GM19324 (cell line): ENCODE measurements at regions not wholly inside any gene's neighbourhood (a gene's known extent, or its start where the extent isn't known, plus 50 kb on each side); places are given as distances from the start of the nearest gene placed in this dataset.
"Not testable (repeated sequence)": the region's sequence is repeated elsewhere in the genome, so short reads cannot be mapped to it uniquely, and the experiment has no call there.

Experiments used
- ATAC-seq: cut with Tn5 transposase; IDR thresholded peaks from one replicate; pipeline ENCODE4 v1.9.1; 2021; ENCODE audit warnings: mild to moderate bottlenecking, moderate library complexity; ENCODE audit not compliant: unreplicated experiment, low FRiP score

DNA sequence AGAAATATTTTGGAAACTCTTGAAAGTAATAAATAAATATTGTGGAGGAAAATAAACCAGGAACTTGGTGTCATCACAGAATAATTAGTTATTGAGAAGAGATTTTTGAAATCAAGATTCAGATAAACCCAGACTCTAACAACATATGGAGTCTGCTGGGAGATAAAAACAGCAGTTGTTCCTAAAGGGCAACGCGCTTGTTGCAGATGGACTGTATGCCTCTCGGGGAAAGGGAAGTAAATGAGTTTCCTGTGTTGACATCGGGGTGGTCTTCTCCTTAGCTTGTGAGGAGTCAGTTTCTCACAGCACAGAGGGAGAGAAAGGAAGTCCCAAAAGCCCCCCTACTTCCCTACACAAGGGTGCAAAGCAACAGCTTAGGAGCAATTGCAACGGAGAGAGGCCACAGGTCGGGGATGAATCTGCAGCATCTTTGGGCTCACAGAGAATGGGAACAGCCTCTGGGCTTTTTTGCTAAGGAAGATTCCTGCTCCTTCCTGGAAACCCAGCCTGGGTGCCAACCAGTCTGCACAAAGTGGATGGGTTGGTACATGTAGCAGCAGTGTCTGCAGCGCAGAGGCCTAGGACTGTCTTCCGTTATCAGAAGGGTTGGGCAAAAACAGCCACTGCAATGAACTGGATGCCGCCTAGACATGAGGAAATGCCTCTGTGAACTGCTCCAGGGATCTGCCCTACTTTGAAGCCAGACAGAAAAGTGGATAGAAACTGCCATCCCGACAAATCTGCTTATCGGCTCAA, 603.0 kb upstream of the NRSN1 start:
- ATAC-seq: no peak

DNA sequence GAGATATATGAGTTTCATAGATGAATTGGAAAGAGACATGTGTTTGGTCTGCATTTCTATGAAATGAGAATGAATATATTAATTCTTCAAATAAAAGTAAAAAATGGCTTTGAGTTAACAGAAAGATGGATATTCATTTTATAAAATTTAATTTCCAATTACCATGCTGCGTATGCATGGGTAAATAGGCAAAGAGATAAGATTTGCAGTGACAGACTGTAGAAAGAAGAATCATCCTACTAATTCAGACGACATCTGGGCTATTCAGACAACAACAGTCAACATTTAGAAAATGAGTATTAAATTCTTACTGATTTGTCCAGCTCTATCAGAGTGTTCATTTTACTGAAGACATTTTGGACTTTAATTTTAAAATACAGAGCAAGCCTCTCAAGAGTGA, 602.2 kb upstream of the NRSN1 start:
- no peak for ATAC-seq

DNA sequence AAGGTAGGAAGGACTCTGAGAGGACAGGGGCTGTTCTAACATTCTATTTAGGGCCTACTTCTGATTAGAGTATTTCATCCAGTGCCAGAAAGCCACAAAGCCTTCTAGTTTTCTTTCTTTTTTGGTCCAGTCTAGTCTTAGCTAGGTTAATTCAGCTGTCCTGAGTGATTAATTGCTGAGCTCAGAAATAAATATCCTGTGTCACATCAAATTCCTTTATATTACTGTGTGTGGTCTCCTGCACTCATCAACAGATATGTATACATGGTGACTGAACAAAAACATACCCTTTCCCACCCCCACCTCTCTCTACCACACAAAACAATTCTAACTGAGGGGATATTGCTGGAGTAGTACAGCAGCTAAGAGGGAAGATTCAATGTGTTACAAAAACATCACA, 601.5 kb upstream of the NRSN1 start:
- ATAC-seq: no peak

DNA sequence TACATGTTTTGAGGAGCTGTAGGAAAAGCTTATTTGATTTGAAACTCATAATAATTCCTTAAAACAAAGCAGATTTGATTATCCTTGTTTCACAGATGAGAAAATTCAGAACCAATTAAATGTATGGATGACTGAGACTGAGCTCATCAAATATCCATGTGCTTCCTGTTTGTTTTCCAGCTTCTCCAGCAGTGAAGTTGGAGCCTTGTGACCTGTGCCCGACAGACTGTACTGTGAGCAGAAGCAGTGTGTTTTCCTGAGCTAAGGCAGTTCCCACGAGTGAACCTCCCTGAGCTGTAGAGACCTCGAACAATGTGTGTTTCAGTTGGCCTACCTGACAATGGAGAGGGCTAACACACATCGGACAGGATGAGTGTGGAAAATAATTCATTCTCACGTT, 599.5 kb upstream of the NRSN1 start:
- ATAC-seq: no peak

DNA sequence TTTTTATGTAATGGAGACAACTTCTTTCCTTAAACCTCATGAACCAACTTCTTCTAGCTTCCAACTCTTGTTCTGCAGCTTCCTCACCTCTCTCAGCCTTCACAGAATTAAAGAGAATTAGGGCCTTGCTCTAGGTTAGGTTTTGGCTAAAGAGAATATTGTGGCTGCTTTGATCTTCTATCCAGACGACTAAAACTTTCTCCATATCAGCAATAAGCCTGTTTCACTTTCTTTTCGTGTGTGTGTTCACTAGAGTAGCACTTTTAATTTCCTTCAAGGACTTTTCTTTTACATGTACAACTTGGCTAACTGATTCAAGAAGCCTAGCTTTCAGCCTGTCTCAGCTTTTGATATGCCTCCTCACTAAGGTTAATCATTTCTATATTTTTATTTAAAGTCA, 596.1 kb upstream of the NRSN1 start:
- ATAC-seq: no peak

DNA sequence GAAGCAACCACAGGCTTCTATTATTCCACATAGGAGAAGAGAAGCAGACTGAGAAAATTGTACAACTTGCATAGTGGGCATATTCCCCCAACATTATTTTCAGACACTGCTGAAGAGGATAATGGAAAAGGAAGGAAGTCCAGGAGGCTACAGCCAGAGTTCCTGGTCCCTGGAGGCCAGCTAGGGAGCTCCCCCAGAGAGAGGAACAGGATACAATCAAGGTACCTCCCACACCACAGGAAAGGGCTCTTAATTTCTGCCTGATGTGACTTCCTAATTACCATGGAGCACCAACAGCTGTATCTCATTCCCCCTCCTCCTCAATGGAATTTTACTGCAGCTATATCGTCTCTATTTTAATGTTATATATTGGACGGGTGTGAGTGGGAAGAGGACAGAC, 594.3 kb upstream of the NRSN1 start:
- no peak for ATAC-seq

DNA sequence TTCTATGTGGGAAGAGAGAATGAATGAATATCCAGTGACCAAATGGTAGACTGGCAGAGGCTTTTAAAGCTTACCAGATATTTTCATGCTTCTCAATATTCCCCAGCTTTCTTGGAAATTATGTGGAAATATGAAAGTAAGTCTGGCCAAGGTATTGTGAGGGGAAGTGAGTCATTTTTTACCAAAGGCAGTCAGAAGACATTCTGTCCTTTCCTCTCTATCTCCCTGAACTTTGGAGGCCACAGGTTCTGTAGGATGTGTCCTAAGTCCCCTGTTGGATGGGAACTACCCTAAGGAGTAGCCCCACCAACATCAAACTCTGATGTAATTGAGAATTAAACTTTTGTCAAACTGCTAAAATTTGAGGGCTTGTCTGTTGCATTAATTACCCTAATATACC, 593.8 kb upstream of the NRSN1 start:
- ATAC-seq: no peak

DNA sequence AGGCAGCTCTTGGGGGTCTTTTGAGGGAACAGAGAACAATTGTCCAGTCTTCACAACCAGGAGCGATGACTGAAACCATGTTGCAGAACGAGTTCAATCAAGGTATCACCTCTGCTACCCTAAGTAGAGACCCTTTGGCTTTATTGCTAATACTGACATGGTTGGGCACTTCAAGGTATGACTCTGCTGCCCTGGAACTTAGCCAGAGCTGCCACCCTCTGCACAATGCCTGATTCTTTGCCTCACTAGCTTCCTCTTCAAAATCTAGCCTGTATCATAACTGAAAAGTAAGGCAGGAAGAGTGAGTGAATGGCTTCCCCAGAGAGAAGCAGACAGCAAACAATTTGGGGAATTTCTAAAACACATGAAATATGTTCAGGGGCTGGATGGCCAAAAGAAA, 592.7 kb upstream of the NRSN1 start:
- ATAC-seq: no peak

DNA sequence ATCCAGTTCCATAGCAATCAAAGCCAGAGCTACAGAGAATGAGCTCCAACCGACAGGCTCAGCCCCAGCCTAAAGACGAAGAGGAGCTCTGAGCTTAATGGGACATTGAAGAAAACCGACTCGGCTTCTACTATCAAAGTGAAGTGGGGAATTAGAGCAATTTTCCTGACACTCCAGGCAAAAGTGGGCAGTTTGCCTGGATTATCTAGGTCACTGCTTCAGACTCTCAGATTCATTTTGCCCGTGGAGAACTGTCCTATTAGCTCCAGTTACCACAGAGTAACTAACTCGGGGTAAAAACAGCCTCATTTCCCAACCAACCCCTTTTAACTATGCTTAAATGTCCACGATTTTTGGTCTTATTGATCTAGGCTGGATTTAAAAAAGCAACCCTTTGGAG, 592.1 kb upstream of the NRSN1 start:
- ATAC-seq: no peak

DNA sequence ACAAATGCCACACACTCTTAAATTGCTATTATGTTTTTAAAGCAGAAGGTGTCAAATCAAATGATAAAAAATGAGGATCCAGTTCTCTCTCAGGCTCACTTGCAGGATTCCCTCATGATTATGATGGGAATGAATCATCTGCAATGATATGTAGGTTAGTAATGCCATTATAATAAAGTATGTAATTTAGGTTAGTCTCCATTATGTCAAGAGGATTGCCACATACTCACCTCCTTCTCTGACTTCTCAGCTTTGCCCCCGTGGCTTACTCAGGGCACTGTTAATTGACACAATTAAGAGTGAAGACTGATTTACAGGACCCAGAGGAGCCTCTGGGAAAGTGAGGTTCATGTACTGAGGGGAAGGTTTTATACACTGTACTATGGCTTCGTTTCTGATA, 591.7 kb upstream of the NRSN1 start:
- no peak for ATAC-seq

DNA sequence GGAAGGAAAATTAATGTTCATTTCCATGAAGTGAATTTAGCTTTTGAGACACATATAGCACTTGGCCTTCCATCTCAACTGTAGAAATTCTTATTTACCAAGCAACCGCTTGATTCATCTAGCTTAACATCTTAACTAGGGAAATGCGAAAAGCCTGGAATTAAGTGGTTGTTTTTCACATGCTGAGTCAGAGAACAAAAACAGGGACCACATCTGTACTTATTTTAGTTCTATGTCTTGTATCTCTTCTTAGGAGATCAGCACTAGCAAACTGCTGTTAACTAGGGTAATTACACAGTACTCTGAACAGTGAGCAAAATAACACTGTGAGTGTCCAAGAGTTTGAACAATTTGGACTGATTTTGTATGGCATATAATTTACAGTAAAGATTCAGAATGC, 590.9 kb upstream of the NRSN1 start:
- no peak for ATAC-seq

DNA sequence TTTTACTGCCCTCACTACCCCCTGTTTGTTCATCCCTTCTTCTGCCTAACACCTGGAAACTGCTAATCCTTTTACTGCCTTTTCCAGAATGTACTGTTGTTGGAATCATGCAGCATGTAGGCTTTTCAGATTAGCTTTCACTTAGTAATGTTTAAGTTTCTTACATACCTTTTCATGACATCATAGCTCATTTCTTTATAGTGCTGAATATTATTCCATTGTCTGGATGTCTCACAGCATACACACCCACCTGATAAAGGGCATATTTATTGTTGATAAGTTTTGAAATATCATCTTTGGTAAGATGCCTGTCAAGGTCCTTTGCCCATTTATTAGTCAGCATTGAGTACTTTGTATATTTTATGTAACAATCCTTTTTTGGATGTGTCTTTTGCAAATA, 588.2 kb upstream of the NRSN1 start:
- no peak for ATAC-seq

DNA sequence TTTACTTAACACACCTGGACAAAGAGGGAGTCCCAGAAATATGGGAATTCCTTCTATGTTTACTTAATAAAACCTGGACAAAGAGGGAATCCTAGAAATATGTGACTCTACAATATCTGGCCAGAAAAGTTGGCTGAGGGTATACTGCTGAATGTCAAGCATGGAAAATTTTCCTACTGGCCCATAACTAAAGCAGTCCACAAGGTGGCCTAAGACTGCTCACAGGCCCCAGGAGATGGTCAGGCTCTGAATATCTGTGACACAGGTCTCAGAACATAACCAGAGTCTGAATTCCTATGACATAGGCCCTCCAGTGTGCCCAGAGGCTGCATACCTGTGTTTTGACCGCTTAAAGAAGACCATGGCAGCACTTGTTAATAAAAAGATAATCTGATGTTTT, 578.2 kb upstream of the NRSN1 start:
- ATAC-seq: no peak

DNA sequence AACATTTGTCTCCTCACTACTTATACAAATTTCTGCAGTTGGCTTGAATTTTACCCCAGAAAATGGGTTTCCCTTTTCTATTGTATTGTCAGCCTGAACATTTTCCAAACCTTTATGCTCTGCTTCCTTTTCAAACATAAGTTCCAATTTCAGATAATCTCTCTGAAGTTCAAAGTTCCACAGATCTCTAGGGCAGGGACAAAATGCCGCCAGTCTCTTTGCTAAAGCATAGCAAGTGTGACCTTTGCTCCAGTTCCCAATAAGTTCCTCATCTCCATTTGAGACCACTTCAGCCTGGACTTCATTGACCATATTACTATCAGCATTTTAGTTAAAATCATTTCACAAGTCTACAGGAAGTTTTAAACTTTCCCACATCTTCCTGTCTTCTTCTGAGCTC, 571.1 kb upstream of the NRSN1 start:
- ATAC-seq: not testable (repeated sequence)

DNA sequence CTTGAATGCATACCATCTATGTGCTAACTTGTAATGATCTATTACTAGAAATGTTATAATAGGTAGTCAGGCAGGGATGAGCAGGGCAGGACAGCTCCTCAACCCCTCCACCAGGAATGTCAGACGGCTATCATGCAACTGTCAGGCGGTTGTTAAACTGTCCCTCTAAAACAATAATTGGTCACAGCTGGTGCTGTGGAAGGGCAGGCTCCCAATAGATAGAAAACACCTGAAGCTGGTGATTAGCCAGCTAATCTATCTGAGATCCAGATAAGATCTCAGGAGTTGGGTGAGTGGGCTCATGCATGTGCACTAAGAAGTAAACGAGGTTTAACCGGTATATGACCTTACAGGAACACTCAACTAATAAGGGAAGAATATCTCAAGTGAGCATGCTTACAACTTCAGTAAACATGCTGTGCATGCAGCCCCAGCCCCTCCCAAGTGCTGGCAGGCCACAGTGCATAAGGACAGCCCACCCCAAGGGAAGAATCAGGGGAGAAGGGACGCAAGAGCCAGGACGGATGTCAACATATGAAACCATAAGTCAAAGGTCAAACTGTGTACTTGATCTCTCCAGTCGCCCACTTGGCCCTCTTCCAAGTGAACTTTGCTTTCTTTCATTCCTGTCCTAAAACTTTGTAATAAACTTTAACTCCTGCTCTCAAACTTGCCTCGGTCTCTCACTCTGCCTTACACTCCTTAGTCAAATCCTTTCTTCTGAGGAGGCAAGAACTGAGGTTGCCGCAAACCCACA, 566.2 kb upstream of the NRSN1 start:
- no peak for ATAC-seq

DNA sequence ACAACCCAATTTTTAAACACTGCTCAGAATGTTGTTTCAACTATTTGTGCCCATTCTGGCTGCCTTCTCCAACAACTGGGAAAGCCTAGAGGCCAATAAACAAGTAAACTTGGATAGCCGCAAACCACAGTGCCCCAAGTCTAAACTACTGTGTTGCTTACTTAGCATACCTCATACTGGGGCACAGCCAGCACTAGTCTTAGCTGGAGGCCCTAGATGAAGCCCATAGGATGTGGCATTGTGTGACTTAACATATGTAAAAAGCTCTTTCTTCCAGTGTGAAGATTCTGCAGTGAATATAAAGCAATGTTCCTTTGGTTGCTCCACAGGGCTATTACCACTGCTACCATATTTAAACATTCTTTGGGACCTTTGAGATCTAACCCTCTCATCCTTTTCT, 564.3 kb upstream of the NRSN1 start:
- no peak for ATAC-seq

DNA sequence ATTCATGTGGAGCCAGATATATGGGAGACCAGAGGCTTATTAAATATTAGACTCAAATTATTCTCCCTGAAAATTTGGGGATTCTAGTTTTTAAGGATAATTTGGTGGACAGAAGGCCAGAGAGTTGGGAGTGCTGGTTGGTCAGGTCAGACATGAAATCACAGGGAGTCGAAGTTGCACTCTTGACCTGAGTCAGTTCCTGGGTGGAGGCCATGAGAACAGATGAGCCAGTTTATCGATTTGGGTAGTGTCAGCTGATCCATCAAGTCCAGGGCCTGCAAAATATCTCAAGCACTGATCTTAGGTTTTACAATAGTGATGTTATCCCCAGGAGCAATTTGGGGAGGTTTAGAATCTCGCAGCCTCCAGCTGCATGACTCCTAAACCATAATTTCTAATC, 563.5 kb upstream of the NRSN1 start:
- no peak for ATAC-seq

DNA sequence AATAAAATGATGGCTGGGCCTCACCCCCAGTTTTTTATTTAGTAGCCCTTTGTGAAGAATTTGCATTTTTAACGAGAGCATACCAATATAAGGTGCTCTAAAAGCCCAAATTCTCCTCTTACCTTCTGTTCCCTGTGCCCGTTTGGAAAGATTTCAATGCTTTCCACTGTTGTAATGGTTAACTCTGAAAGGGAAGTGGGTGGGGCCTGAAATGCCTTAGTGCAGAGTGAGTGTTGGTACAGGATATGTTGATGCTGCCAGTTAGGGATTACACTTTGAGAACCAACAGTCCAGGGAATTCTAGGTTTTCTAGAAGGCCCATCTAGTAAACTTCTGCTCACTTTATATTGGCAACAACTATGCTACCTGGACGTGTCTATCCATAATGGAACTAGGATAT, 562.7 kb upstream of the NRSN1 start:
- no peak for ATAC-seq

DNA sequence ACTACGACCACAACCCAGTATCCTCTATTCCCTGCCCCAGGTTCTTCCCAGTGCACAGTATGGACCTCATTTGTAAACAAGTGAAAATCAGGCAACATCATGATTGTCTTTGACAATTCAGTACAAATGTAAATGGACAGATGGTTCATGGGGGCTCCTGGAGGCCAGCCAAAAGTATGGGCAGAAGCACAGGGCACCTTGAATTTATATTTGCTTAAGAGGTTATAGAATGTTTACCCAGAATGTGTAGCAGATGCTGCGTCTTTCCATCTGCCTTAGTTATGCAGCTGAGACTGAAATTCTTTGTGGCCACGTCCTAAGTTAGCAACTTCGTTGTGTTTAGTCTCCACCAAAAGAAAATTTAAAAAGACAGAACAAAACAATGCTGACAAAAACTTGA, 559.6 kb upstream of the NRSN1 start:
- ATAC-seq: no peak

DNA sequence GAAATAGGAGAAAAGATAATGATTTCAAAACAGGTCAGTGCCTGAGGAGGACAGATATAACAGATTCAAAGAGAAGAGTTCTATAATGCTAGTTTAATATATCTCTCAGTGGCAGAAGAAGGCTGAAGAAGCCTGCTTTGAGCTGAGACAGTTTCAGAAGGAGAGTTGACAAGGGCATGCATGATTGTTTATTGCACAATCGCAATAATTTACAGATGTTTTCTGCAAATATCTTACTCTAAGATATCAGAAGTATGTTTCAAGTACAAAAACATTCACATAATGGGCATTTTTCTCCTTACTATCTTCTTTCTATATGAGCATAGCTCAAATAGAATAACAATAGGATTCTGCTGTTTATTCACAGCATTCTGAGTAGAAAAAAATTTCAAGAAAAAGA, 557.7 kb upstream of the NRSN1 start:
- ATAC-seq: no peak

DNA sequence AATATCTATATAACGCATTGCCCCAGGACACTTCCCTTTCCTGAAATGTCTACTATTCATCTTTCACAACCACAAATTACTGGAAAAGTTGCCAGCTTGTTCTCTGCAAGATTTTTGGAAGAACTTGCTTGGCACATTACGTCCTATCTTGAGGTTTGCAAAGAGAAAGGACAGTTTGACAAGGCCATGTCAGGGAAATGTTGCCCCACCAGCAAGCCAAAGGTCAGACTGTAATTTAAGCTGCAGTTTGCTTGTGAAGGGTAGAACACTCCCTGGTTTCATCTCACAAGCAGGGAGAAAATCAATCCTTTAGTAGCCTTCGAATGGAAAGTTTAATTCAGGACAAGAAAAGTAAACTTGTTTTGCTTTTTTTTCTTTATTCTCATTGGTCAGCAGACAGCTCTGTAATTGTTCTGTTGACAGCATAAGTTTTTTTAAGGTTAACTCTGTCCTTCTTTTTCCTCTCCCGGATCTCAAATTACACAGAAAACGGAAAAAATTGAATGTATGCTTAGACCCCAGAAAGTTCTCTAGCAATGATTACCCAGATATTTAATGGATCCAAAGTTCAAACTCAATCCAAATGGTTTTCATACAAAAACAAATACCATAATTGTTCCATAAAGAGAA, 541.8 kb upstream of the NRSN1 start:
- no peak for ATAC-seq

DNA sequence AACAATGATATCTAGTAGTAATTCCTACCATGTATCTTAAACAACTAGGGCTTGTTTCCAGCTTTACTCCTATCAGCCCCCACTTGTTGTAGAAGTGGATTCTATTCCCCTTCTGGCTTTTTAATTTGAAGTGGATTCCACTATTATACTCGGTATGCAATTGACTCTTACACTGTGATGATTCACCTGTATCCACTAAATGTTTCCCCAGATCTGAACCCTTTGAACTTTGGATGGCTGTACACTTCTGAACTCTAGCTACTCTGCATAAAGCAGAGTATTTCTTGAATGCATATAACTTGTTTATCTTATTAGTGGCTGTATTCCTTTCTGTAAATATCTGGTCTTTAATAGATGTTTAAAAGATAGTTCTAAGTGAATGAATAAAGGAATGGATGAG, 538.4 kb upstream of the NRSN1 start:
- no peak for ATAC-seq
